NB4 (cell line): ENCODE measurements at regions not wholly inside any gene's neighbourhood (a gene's known extent, or its start where the extent isn't known, plus 50 kb on each side); places are given as distances from the start of the nearest gene placed in this dataset.
A peak's percentile ranks its signal among the peaks of the same experiment; 100 is the strongest.

ENCODE experiments used
- DNase-seq: peaks from one replicate; pipeline ENCODE4 v3.0.0; 2010; ENCODE audit warnings: low read depth
- H3K4me3 ChIP-seq: one replicate; pipeline ENCODE4 v1.5.1; 2011; ENCODE audit warnings: mild to moderate bottlenecking, low read depth, low read length, moderate library complexity
- CTCF ChIP-seq: IDR thresholded peaks from one replicate; pipeline ENCODE4 v1.5.1; 2012; ENCODE audit warnings: low read depth, low read length
- MAX ChIP-seq: IDR thresholded peaks from 2 replicates; pipeline ENCODE4 v1.6.1; 2011; ENCODE audit warnings: low read depth, low read length
- MYC ChIP-seq: IDR thresholded peaks from 2 replicates; pipeline ENCODE4 v1.6.1; 2011; ENCODE audit warnings: low read depth, low read length
- POLR2A ChIP-seq: IDR thresholded peaks from 2 replicates; pipeline ENCODE4 v1.6.1; 2011; ENCODE audit warnings: mild to moderate bottlenecking; ENCODE audit not compliant: insufficient read length; ENCODE audit errors: extremely low read depth

DNA sequence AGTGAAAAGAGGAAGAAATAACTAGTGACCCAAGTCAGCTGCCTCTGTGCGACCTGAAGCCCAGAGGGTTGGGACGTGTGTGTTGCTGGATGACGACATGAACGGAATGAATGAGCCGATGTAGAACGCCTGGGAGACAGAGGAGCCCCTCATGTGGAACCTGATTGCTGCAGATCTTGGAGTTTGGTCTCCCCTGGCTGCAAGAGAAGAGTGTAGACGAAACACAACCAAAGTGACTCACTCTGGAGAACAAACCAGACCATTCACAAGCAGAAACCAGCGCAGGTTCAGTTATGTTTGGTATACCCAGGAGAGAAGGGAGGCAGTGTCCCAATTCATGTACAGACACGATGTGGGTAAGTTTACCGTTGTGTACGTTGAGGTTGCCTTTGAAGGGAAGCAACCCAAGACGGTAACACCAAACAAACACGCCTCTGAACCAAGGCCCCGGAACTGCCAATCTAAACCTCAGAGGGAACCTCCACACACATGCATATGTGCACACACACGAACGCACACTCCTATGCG lies 265.9 kb downstream of the BMP7 start:
- TF ChIP-seq MAX (no peak), POLR2A (no peak), CTCF (no peak), MYC (no peak)
- peak; percentile 82 for DNase-seq
- H3K4me3 ChIP-seq, result peak overlapping the region; percentile 30

DNA sequence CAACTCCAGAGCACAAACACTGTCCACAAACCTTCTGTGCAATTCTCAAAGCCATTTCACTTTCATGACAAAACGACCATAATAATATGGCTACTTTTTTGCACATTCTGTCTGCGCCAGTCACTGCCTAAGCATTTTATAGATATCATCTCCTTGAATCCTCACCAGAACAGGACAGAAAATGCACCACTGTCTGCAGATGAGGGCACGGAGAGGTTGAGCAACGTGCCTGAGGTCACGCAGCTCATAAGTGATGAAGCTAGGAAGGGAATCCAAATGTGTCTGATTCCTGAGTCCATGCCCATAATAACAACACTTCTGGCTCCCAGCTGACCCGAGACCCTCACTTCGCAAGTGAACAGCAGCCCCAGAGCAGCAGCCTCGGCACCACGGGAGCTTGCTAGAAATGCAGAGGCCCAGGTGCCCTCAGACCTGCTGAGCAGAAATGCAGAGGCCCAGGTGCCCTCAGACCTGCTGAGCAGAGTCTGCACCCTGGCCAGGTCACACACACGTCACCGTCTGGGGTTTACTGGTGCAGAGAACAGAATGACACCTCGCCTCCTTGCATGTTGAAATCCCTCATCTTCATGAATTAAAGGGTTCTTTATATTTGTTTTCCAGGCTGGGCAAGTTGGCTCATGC lies 265.2 kb downstream of the BMP7 start:
- no peak overlapping the region for H3K4me3 ChIP-seq
- no peak for DNase-seq
- no peak for TF ChIP-seq MYC
- no peak for TF ChIP-seq MAX
- no peak for TF ChIP-seq POLR2A
- no peak for TF ChIP-seq CTCF

- no peak for DNase-seq
Measured at GRCh38 chr20:57002066-57002570, 264.3 kb downstream of the BMP7 start.

GRCh38 chr20:57003012-57003411 lies 263.4 kb downstream of the BMP7 start:
- no peak for DNase-seq
- H3K4me3 ChIP-seq, result no peak overlapping the region
- TF ChIP-seq POLR2A (no peak), MAX (no peak), MYC (no peak), CTCF (no peak)

More at GRCh38 chr20:57002066-57002570, 264.3 kb downstream of the BMP7 start:
- no peak overlapping the region for H3K4me3 ChIP-seq
- TF ChIP-seq MYC (no peak), POLR2A (no peak), MAX (no peak)

- no peak for DNase-seq
- H3K4me3 ChIP-seq, result no peak overlapping the region
- no peak for TF ChIP-seq POLR2A
- TF ChIP-seq MYC, result no peak
- no peak for TF ChIP-seq CTCF
- TF ChIP-seq MAX, result no peak
Measured at GRCh38 chr20:57004416-57004815, 262.0 kb downstream of the BMP7 start.
